ENCODE measurements at regions not wholly inside any gene's neighbourhood (a gene's known extent, or its start where the extent isn't known, plus 50 kb on each side); places are given as distances from the start of the nearest gene placed in this dataset.

DNA sequence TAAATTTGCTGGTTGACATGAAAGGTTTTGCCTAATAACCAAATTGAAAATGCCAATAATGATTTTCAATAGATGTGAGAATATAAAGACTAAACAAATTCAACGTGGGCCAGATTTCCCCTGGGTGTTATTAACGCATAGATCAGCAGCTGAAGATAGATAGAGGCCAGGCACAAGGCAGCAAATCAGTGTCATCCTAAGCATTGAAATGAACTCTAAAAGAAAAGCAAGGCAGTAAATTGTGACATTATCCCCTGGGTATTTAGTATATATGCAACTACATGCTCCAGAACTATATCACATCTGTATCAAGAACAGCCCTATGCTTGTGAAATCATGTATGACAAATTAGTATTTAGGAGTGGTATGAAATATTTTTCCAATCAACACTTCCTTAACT lies 167.1 kb upstream of the EPHA3 start:
- TF ChIP-seq CTCF (IDR thresholded peaks at IDR 0.05) (no peak), POLR2A (IDR thresholded peaks at IDR 0.05) (no peak), POLR2AphosphoS5 (IDR thresholded peaks at IDR 0.05) (no peak)

All from breast epithelium (tissue), 3 donors.